Neural cell (in vitro differentiated cells): ENCODE measurements at regions not wholly inside any gene's neighbourhood (a gene's known extent, or its start where the extent isn't known, plus 50 kb on each side); places are given as distances from the start of the nearest gene placed in this dataset.

Source experiments
- H2AFZ ChIP-seq: fragments of 200-600, 300-800 bp; sonication (generic), shearing (Covaris generic); 2 replicates; pipeline ENCODE4 v1.6.0; 2014; ENCODE audit warnings: low read depth, mild to moderate bottlenecking, antibody characterized with exemption, low read length, moderate library complexity
- H3F3A ChIP-seq: fragments of 200-600 bp; shearing (Covaris generic); 2 replicates; pipeline ENCODE4 v1.6.1; 2016; ENCODE audit warnings: mild to moderate bottlenecking, moderate library complexity, mixed read lengths, antibody characterized with exemption, low read length; ENCODE audit not compliant: insufficient read depth, poor library complexity, severe bottlenecking
- H3K27ac ChIP-seq: fragments of 200-600, 300-800 bp; sonication (generic), shearing (Covaris generic); 2 replicates; pipeline ENCODE4 v1.5.1; 2014; ENCODE audit warnings: mild to moderate bottlenecking, low read length, moderate library complexity
- H3K27me3 ChIP-seq: fragments of 300-800, 200-600 bp; sonication (generic), shearing (Covaris generic); 2 replicates; pipeline ENCODE4 v1.6.0; 2014; ENCODE audit warnings: mild to moderate bottlenecking, low read depth, low read length, moderate library complexity; ENCODE audit not compliant: insufficient read depth
- H3K36me3 ChIP-seq: fragments of 300-800, 200-600 bp; sonication (generic), shearing (Covaris generic); 2 replicates; pipeline ENCODE4 v1.5.1; 2014; ENCODE audit warnings: mild to moderate bottlenecking, antibody characterized with exemption, low read length, moderate library complexity; ENCODE audit not compliant: insufficient read depth
- H3K4me2 ChIP-seq: fragments of 300-800, 200-600 bp; sonication (generic), shearing (Covaris generic); 2 replicates; pipeline ENCODE4 v1.6.0; 2014; ENCODE audit warnings: mild to moderate bottlenecking, low read length
- H3K4me3 ChIP-seq: fragments of 300-800, 200-600 bp; sonication (generic), shearing (Covaris generic); 2 replicates; pipeline ENCODE4 v1.5.1; 2014; ENCODE audit warnings: mild to moderate bottlenecking, low read length, moderate library complexity
- H3K79me2 ChIP-seq: fragments of 200-600 bp; shearing (Covaris generic); replicated peaks from 2 replicates; pipeline ENCODE4 v1.6.0; 2014; ENCODE audit warnings: mild to moderate bottlenecking, low read length, moderate library complexity; ENCODE audit not compliant: insufficient read depth
- H3K9ac ChIP-seq: fragments of 300-800, 200-600 bp; sonication (generic), shearing (Covaris generic); 2 replicates; pipeline ENCODE4 v1.6.1; 2016; ENCODE audit warnings: mild to moderate bottlenecking, low read length, mixed read lengths
- H3K9me2 ChIP-seq: fragments of 200-600 bp; shearing (Covaris generic); 2 replicates; pipeline ENCODE4 v1.6.1; 2016; ENCODE audit warnings: mild to moderate bottlenecking, low read length, mixed read lengths; ENCODE audit not compliant: insufficient read depth
- H3K9me3 ChIP-seq: fragments of 200-600, 300-800 bp; sonication (generic), shearing (Covaris generic); 2 replicates; pipeline ENCODE4 v1.6.1; 2016; ENCODE audit warnings: mild to moderate bottlenecking, mixed run types, low read length, moderate library complexity, mixed read lengths
- H4K20me1 ChIP-seq: fragments of 200-600 bp; shearing (Covaris generic); 2 replicates; pipeline ENCODE4 v1.6.1; 2016; ENCODE audit warnings: mild to moderate bottlenecking, mixed run types; ENCODE audit not compliant: insufficient read depth
- EP300 ChIP-seq: fragments of 450-650 bp; conservative IDR thresholded peaks from 2 replicates; pipeline ENCODE4 v1.6.1; 2014; ENCODE audit warnings: antibody characterized with exemption, mild to moderate bottlenecking, moderate library complexity; ENCODE audit not compliant: poor library complexity, severe bottlenecking
- EZH2 ChIP-seq: fragments of 200-600, 300-800 bp; shearing (Covaris generic), sonication (generic); IDR thresholded peaks from 2 replicates; pipeline ENCODE4 v1.6.1; 2014; ENCODE audit warnings: antibody characterized with exemption, low read length, borderline replicate concordance, mild to moderate bottlenecking; ENCODE audit not compliant: insufficient read depth, poor library complexity, severe bottlenecking
- MXI1 ChIP-seq: fragments of 450-650 bp; conservative IDR thresholded peaks from 2 replicates; pipeline ENCODE4 v1.6.1; 2014; ENCODE audit warnings: antibody characterized with exemption, mild to moderate bottlenecking; ENCODE audit not compliant: poor library complexity, severe bottlenecking
- POLR2AphosphoS5 ChIP-seq: IDR thresholded peaks from 2 replicates; pipeline ENCODE4 v1.6.1; 2012
- RAD21 ChIP-seq: fragments of 450-650 bp; conservative IDR thresholded peaks from 2 replicates; pipeline ENCODE4 v1.6.1; 2014; ENCODE audit warnings: antibody characterized with exemption, mild to moderate bottlenecking, moderate library complexity
- REST ChIP-seq: IDR thresholded peaks from 2 replicates; pipeline ENCODE4 v1.6.1; 2012; ENCODE audit warnings: borderline replicate concordance
- SMC3 ChIP-seq: fragments of 450-650 bp; conservative IDR thresholded peaks from 2 replicates; pipeline ENCODE4 v1.6.1; 2014; ENCODE audit warnings: antibody characterized with exemption, mild to moderate bottlenecking, moderate library complexity; ENCODE audit not compliant: poor library complexity
- TAF1 ChIP-seq: IDR thresholded peaks from 2 replicates; pipeline ENCODE4 v1.6.1; 2012; ENCODE audit warnings: low read depth
- TF ChIP-seq, protein P1 (sequence below): fragments of 450-650 bp; IDR thresholded peaks from 2 replicates; pipeline ENCODE4 v1.5.1; 2014; ENCODE audit warnings: antibody characterized with exemption, mild to moderate bottlenecking, moderate library complexity; ENCODE audit not compliant: poor library complexity, severe bottlenecking

GRCh38 chr6:54602591-54602990 lies 244.0 kb upstream of the FAM83B start:
- Histone ChIP-seq H3K4me3 (no peak overlapping the region), H2AFZ (no peak overlapping the region), H3K4me2 (no peak overlapping the region), H3K27ac (no peak overlapping the region), H3K36me3 (no peaks in the 10 kb centered on the region), H3K9me3 (no peaks in the 10 kb centered on the region), H3F3A (no peaks in the 10 kb centered on the region), H3K27me3 (no peaks in the 10 kb centered on the region), H3K9me2 (no peaks in the 10 kb centered on the region), H3K9ac (no peak overlapping the region), H3K79me2 (no peaks in the 10 kb centered on the region), H4K20me1 (no peaks in the 10 kb centered on the region)
- TF ChIP-seq SMC3 = no peak
- no peak for TF ChIP-seq POLR2AphosphoS5
- no peak for TF ChIP-seq REST
- TF ChIP-seq RAD21 = no peak

DNA sequence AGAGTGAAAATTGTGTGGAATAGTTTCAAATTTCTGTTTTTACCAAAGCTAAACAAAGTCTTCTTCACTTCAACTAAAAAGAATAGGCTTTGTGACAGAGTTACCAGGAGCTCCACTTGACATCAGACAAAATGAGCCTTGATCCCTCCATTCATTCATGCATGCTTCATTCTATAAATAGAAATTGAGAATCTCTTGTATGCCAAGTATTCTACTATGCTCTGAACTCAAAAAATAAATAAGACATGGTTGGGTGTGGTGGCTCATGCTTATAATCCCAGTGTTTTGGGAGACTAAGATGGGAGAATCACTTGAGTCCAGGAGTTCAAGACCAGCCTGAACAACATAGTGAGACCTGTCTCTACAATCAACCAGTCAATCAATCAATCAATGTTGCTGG lies 236.6 kb upstream of the FAM83B start:
- Histone ChIP-seq H3K9me2 (no peaks in the 10 kb centered on the region), H3F3A (no peaks in the 10 kb centered on the region), H3K4me2 (no peak overlapping the region), H3K9ac (no peak overlapping the region), H3K36me3 (no peaks in the 10 kb centered on the region), H3K79me2 (no peaks in the 10 kb centered on the region), H3K27me3 (no peaks in the 10 kb centered on the region), H3K9me3 (no peaks in the 10 kb centered on the region), H2AFZ (no peak overlapping the region), H4K20me1 (no peaks in the 10 kb centered on the region), H3K27ac (no peak overlapping the region), H3K4me3 (no peak overlapping the region)
- TF ChIP-seq TAF1 (no peak), MXI1 (no peak), REST (no peak), POLR2AphosphoS5 (no peak), EP300 (no peak), EZH2 (no peak), RAD21 (no peak), SMC3 (no peak)
- TF ChIP-seq, protein P1, sequence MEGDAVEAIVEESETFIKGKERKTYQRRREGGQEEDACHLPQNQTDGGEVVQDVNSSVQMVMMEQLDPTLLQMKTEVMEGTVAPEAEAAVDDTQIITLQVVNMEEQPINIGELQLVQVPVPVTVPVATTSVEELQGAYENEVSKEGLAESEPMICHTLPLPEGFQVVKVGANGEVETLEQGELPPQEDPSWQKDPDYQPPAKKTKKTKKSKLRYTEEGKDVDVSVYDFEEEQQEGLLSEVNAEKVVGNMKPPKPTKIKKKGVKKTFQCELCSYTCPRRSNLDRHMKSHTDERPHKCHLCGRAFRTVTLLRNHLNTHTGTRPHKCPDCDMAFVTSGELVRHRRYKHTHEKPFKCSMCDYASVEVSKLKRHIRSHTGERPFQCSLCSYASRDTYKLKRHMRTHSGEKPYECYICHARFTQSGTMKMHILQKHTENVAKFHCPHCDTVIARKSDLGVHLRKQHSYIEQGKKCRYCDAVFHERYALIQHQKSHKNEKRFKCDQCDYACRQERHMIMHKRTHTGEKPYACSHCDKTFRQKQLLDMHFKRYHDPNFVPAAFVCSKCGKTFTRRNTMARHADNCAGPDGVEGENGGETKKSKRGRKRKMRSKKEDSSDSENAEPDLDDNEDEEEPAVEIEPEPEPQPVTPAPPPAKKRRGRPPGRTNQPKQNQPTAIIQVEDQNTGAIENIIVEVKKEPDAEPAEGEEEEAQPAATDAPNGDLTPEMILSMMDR = no peak
